ENCODE measurements at regions not wholly inside any gene's neighbourhood (a gene's known extent, or its start where the extent isn't known, plus 50 kb on each side); places are given as distances from the start of the nearest gene placed in this dataset.
"Not testable (repeated sequence)": the region's sequence is repeated elsewhere in the genome, so short reads cannot be mapped to it uniquely, and the experiment has no call there.

- Mint-ChIP-seq H3K4me1 (no peaks in the 10 kb centered on the region), H3K9me3 (peaks cover 7% of the 10 kb centered on the region), H3K27me3 (no peaks in the 10 kb centered on the region), H3K4me3 (no peak overlapping the region), H3K36me3 (ENCODE audit: low read depth) (no peaks in the 10 kb centered on the region), H3K27ac (no peak overlapping the region)
- POLR2A ChIA-PET: no interaction called here
- DNase-seq (no peak), ATAC-seq (ENCODE audit: low read depth) (no peak)
- TF ChIP-seq, protein P1, sequence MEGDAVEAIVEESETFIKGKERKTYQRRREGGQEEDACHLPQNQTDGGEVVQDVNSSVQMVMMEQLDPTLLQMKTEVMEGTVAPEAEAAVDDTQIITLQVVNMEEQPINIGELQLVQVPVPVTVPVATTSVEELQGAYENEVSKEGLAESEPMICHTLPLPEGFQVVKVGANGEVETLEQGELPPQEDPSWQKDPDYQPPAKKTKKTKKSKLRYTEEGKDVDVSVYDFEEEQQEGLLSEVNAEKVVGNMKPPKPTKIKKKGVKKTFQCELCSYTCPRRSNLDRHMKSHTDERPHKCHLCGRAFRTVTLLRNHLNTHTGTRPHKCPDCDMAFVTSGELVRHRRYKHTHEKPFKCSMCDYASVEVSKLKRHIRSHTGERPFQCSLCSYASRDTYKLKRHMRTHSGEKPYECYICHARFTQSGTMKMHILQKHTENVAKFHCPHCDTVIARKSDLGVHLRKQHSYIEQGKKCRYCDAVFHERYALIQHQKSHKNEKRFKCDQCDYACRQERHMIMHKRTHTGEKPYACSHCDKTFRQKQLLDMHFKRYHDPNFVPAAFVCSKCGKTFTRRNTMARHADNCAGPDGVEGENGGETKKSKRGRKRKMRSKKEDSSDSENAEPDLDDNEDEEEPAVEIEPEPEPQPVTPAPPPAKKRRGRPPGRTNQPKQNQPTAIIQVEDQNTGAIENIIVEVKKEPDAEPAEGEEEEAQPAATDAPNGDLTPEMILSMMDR (IDR thresholded peaks at IDR 0.05): no peak
- intact Hi-C loops (cut with micrococcal nuclease): no loop called here
- CTCF ChIA-PET: no interaction called here
These were observed 1004.4 kb upstream of the DDX18 start for GRCh38 chr2:116810071-116810470.

DNA sequence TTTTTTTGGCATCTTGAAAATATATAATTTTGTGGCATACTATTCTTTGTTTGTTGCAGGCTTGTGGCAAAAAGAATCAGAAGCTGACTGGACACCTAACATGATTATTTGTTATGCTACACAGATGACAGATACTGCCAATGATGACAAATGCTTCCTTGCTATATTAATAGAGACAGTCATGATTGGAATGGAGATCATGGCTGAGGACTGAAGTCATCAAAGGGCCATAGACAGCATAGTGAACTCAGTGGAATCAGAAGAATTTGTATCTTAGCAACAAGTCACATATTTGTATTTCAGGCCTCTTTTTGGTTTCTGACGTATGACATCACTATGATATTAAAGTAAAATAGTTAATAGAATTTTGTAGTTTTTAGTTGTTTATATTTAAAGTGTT, 1003.8 kb upstream of the DDX18 start:
- Mint-ChIP-seq H3K9me3 (peaks cover 4% of the 10 kb centered on the region), H3K27ac (no peak overlapping the region), H3K4me3 (no peak overlapping the region), H3K4me1 (no peaks in the 10 kb centered on the region), H3K27me3 (no peaks in the 10 kb centered on the region), H3K36me3 (ENCODE audit: low read depth) (no peaks in the 10 kb centered on the region)
- intact Hi-C loops (cut with micrococcal nuclease): no loop called here
- ChIA-PET POLR2A (no interaction called here), CTCF (no interaction called here)
- TF ChIP-seq, protein P1 (IDR thresholded peaks at IDR 0.05): no peak
- DNase-seq: no peak
- ATAC-seq (ENCODE audit: low read depth): no peak

DNA sequence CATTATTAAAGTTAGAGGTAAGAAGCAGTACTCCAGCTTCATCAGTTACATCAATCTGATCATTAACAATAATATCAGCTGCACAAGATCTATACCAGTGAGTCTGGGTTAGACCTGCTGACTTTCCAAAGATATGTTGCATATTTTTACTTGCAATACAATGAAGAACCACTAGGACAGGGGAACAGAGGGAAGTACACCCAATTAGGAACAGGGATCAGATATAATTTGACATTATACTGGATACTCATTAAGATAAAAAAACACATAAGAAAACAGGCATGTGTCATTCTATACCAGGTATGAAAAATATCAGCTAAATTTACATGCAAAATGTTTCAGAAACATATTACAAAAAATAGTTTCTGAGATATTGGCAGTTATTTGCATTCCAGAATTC, 995.1 kb upstream of the DDX18 start:
- intact Hi-C loops (cut with micrococcal nuclease): no loop called here
- TF ChIP-seq, protein P1 (IDR thresholded peaks at IDR 0.05): no peak
- ATAC-seq (ENCODE audit: low read depth) (no peak), DNase-seq (no peak)
- H3K4me3 Mint-ChIP-seq: no peak overlapping the region
- no peaks in the 10 kb centered on the region for H3K4me1 Mint-ChIP-seq
- ChIA-PET CTCF (no interaction called here), POLR2A (no interaction called here)
- H3K27ac Mint-ChIP-seq: no peak overlapping the region
- no peaks in the 10 kb centered on the region for H3K36me3 Mint-ChIP-seq (ENCODE audit: low read depth)
- no peaks in the 10 kb centered on the region for H3K27me3 Mint-ChIP-seq
- H3K9me3 Mint-ChIP-seq: peaks cover 8% of the 10 kb centered on the region

- intact Hi-C loops (cut with micrococcal nuclease): no loop called here
- ChIA-PET POLR2A (no interaction called here), CTCF (no interaction called here)
- no peak overlapping the region for H3K27ac Mint-ChIP-seq
- no peaks in the 10 kb centered on the region for H3K4me1 Mint-ChIP-seq
- no peak overlapping the region for H3K4me3 Mint-ChIP-seq
- H3K9me3 Mint-ChIP-seq: peaks cover 8% of the 10 kb centered on the region
- ATAC-seq (ENCODE audit: low read depth) (no peak), DNase-seq (no peak)
- H3K27me3 Mint-ChIP-seq: no peaks in the 10 kb centered on the region
- H3K36me3 Mint-ChIP-seq (ENCODE audit: low read depth): no peaks in the 10 kb centered on the region
- TF ChIP-seq, protein P1 (IDR thresholded peaks at IDR 0.05): no peak
These were observed 993.5 kb upstream of the DDX18 start for GRCh38 chr2:116820986-116821385.

- H3K27ac Mint-ChIP-seq; CTCF ChIA-PET; DNase-seq; H3K27me3 Mint-ChIP-seq; H3K36me3 Mint-ChIP-seq (ENCODE audit: low read depth); H3K4me1 Mint-ChIP-seq; intact Hi-C loops (cut with micrococcal nuclease); H3K4me3 Mint-ChIP-seq; POLR2A ChIA-PET; ATAC-seq (ENCODE audit: low read depth); H3K9me3 Mint-ChIP-seq: not testable (repeated sequence)
These were observed 984.9 kb upstream of the DDX18 start for GRCh38 chr2:116829543-116829942.

- intact Hi-C loops (cut with micrococcal nuclease): no loop called here
- CTCF ChIA-PET: no interaction called here
- Mint-ChIP-seq H3K4me3 (no peak overlapping the region), H3K27ac (no peak overlapping the region), H3K9me3 (peaks cover 7% of the 10 kb centered on the region), H3K27me3 (no peaks in the 10 kb centered on the region), H3K36me3 (ENCODE audit: low read depth) (no peaks in the 10 kb centered on the region), H3K4me1 (no peaks in the 10 kb centered on the region)
- TF ChIP-seq, protein P1 (IDR thresholded peaks at IDR 0.05): no peak
- POLR2A ChIA-PET: no interaction called here
- ATAC-seq (ENCODE audit: low read depth) (no peak), DNase-seq (no peak)
These were observed 982.3 kb upstream of the DDX18 start for GRCh38 chr2:116832148-116832547.
